Uterus (tissue), 2 donors: ENCODE measurements at regions not wholly inside any gene's neighbourhood (a gene's known extent, or its start where the extent isn't known, plus 50 kb on each side); places are given as distances from the start of the nearest gene placed in this dataset.

Source experiments
- POLR2A ChIP-seq, 2 donors: fragments of 450-650 bp; IDR thresholded peaks; one replicate each; pipeline ENCODE4 v1.6.1; 2016; ENCODE audit warnings: antibody characterized with exemption in 2 of 2, mild to moderate bottlenecking in 1 of 2, moderate library complexity in 1 of 2
- TF ChIP-seq, protein P1 (sequence below), 4 experiments: fragments of 200-600 bp in 2 of 4; fragments of 450-650 bp in 2 of 4; sonication (generic) in 2 of 4; IDR thresholded peaks; one replicate each; pipeline ENCODE4 v1.5.1; 2016 to 2019; ENCODE audit warnings: antibody characterized with exemption in 4 of 4, mild to moderate bottlenecking in 2 of 4, moderate library complexity in 1 of 4

DNA sequence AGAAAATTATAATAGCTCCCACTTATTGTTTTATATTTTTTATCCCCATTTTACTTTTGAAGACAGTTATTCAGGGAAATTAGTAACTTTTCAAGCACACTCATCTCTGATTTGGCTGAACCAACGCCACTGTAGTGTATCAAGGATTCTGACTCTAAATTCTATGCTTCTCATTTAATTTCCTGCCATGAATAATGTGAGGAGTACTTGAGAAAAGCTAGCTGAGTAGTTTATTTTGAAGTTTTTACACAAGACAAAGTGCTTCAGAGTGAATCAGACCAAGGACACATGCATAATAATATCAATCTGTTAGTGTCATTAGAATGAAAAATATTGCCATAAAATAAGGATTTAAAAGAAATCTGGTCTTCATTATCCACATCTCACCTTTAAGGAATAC lies 329.9 kb downstream of the SLITRK6 start:
- TF ChIP-seq POLR2A (IDR thresholded peaks at IDR 0.05) = no peak
- TF ChIP-seq, protein P1, sequence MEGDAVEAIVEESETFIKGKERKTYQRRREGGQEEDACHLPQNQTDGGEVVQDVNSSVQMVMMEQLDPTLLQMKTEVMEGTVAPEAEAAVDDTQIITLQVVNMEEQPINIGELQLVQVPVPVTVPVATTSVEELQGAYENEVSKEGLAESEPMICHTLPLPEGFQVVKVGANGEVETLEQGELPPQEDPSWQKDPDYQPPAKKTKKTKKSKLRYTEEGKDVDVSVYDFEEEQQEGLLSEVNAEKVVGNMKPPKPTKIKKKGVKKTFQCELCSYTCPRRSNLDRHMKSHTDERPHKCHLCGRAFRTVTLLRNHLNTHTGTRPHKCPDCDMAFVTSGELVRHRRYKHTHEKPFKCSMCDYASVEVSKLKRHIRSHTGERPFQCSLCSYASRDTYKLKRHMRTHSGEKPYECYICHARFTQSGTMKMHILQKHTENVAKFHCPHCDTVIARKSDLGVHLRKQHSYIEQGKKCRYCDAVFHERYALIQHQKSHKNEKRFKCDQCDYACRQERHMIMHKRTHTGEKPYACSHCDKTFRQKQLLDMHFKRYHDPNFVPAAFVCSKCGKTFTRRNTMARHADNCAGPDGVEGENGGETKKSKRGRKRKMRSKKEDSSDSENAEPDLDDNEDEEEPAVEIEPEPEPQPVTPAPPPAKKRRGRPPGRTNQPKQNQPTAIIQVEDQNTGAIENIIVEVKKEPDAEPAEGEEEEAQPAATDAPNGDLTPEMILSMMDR (IDR thresholded peaks at IDR 0.05) = no peak
